SK-N-SH (cell line): ENCODE measurements at regions not wholly inside any gene's neighbourhood (a gene's known extent, or its start where the extent isn't known, plus 50 kb on each side); places are given as distances from the start of the nearest gene placed in this dataset.

Source experiments
- CTCF ChIA-PET: fragments of 300-600, 350-600 bp; formaldehyde crosslinking; extraction: SDS; loops from one replicate; lab custom pipeline; 2021; lab: Yijun Ruan, JAX
- POLR2A ChIA-PET: fragments of 350-600 bp; sonication (Branson Sonifier 250); formaldehyde crosslinking; extraction: SDS; loops from one replicate; lab custom pipeline; 2020; ENCODE audit warnings: antibody characterized with exemption, inconsistent platforms; lab: Yijun Ruan, JAX
- DNase-seq: peaks from one replicate; pipeline ENCODE4 v3.0.0; 2012
- H2AFZ ChIP-seq: fragments of 200-600 bp; sonication (generic); 2 replicates; pipeline ENCODE4 v1.8.1; 2016; ENCODE audit warnings: antibody characterized with exemption, mild to moderate bottlenecking, low read depth
- H3F3A ChIP-seq: fragments of 200-600 bp; sonication (generic); replicated peaks from 2 replicates; pipeline ENCODE3; 2016; ENCODE audit warnings: antibody characterized with exemption, mild to moderate bottlenecking; ENCODE audit not compliant: insufficient read depth
- H3K27ac ChIP-seq, 2 experiments: fragments of 200-500 bp in 1 of 2; fragments of 200-600 bp in 1 of 2; sonication (Bioruptor generic) in 1 of 2; sonication (generic), shearing (Covaris generic) in 1 of 2; 2 replicates each; pipeline versions ENCODE4 v1.5.1 to v1.6.1; 2014 to 2016; ENCODE audit warnings: low read depth in 2 of 2, inconsistent platforms in 1 of 2, low read length in 1 of 2, mild to moderate bottlenecking in 1 of 2, mixed read lengths in 1 of 2
- H3K27me3 ChIP-seq: fragments of 200-600 bp; sonication (generic), shearing (Covaris generic); 2 replicates; pipeline ENCODE4 v1.6.1; 2016; ENCODE audit warnings: mixed run types; ENCODE audit not compliant: insufficient read depth
- H3K36me3 ChIP-seq, 2 experiments: fragments of 200-500 bp in 1 of 2; fragments of 200-600 bp in 1 of 2; sonication (Bioruptor generic) in 1 of 2; sonication (generic) in 1 of 2; replicated peaks in 1 of 2; 2 replicates each; pipeline versions ENCODE3 to v1.5.1; 2014 to 2016; ENCODE audit warnings: low read length in 1 of 2, mild to moderate bottlenecking in 1 of 2; ENCODE audit not compliant: insufficient read depth in 2 of 2, control insufficient read depth in 1 of 2
- H3K4me1 ChIP-seq, 2 experiments: fragments of 200-500 bp in 1 of 2; fragments of 200-600 bp in 1 of 2; sonication (Bioruptor generic) in 1 of 2; sonication (generic), shearing (Covaris generic) in 1 of 2; 2 replicates each; pipeline versions ENCODE4 v1.5.1 to v1.6.1; 2014 to 2016; ENCODE audit warnings: low read depth in 1 of 2, low read length in 1 of 2, mixed run types in 1 of 2; ENCODE audit not compliant: insufficient read depth in 2 of 2, control insufficient read depth in 1 of 2
- H3K4me2 ChIP-seq: fragments of 200-600 bp; sonication (generic), shearing (Covaris generic); 2 replicates; pipeline ENCODE4 v1.6.1; 2017; ENCODE audit warnings: mixed run types
- H3K4me3 ChIP-seq, 2 experiments: fragments of 200-500 bp in 1 of 2; fragments of 200-600 bp in 1 of 2; sonication (Bioruptor generic) in 1 of 2; sonication (generic), shearing (Covaris generic) in 1 of 2; 2 replicates each; pipeline versions ENCODE4 v1.5.1 to v1.8.1; 2014 to 2016; ENCODE audit warnings: low read depth in 2 of 2, inconsistent platforms in 1 of 2, low read length in 1 of 2, mild to moderate bottlenecking in 1 of 2, mixed read lengths in 1 of 2, moderate library complexity in 1 of 2
- H3K79me2 ChIP-seq: fragments of 200-600 bp; sonication (generic); 2 replicates; pipeline ENCODE4 v1.8.1; 2017; ENCODE audit warnings: mild to moderate bottlenecking; ENCODE audit not compliant: insufficient read depth
- H3K9ac ChIP-seq: fragments of 200-600 bp; sonication (generic); 2 replicates; pipeline ENCODE4 v1.6.1; 2017; ENCODE audit warnings: mixed run types
- H3K9me2 ChIP-seq: fragments of 200-600 bp; sonication (generic); 2 replicates; pipeline ENCODE4 v1.6.1; 2017; ENCODE audit warnings: mixed run types
- H3K9me3 ChIP-seq: fragments of 200-600 bp; sonication (generic); 2 replicates; pipeline ENCODE4 v1.6.1; 2017; ENCODE audit warnings: mixed run types, mild to moderate bottlenecking, moderate library complexity
- H4K20me1 ChIP-seq: fragments of 200-600 bp; sonication (generic); 2 replicates; pipeline ENCODE4 v1.6.1; 2017; ENCODE audit warnings: mild to moderate bottlenecking, mixed run types; ENCODE audit not compliant: insufficient read depth
- ELF1 ChIP-seq: IDR thresholded peaks from 2 replicates; pipeline ENCODE4 v1.4.0; 2012
- EP300 ChIP-seq, 2 experiments: IDR thresholded peaks; 2 replicates each; pipeline versions ENCODE4 v1.4.0 to v1.6.1; 2012; ENCODE audit warnings: borderline replicate concordance in 1 of 2, low read depth in 1 of 2, low read length in 1 of 2
- EZH2phosphoT487 ChIP-seq: fragments of 200-600 bp; sonication (generic); IDR thresholded peaks from 2 replicates; pipeline ENCODE4 v1.6.1; 2017; ENCODE audit warnings: low read depth, mixed run types, mild to moderate bottlenecking, antibody characterized with exemption, moderate library complexity, borderline replicate concordance
- FOXJ3 ChIP-seq: sonication (generic); formaldehyde crosslinking; IDR thresholded peaks from 2 replicates; pipeline ENCODE4 v1.5.1; 2020; ENCODE audit warnings: mild to moderate bottlenecking, missing genetic modification reagents
- GABPA ChIP-seq: IDR thresholded peaks from 2 replicates; pipeline ENCODE4 v1.4.0; 2012; ENCODE audit warnings: low read depth, mild to moderate bottlenecking
- MEF2A ChIP-seq: IDR thresholded peaks from 2 replicates; pipeline ENCODE4 v1.4.0; 2012; ENCODE audit warnings: low read depth, borderline replicate concordance
- NFIC ChIP-seq: IDR thresholded peaks from 2 replicates; pipeline ENCODE4 v1.4.0; 2012; ENCODE audit warnings: borderline replicate concordance
- NRF1 ChIP-seq: IDR thresholded peaks from 2 replicates; pipeline ENCODE4 v1.6.1; 2012; ENCODE audit warnings: low read depth, mild to moderate bottlenecking, low read length
- POLR2AphosphoS5 ChIP-seq: IDR thresholded peaks from 2 replicates; pipeline ENCODE4 v1.6.1; 2012; ENCODE audit warnings: low read depth, low read length
- RAD21 ChIP-seq: IDR thresholded peaks from 2 replicates; pipeline ENCODE4 v1.6.1; 2012; ENCODE audit warnings: mild to moderate bottlenecking, low read length
- RCOR1 ChIP-seq: fragments of 150-350 bp; IDR thresholded peaks from 2 replicates; pipeline ENCODE4 v1.6.1; 2017; ENCODE audit warnings: antibody characterized with exemption, low read length
- RFX5 ChIP-seq: IDR thresholded peaks from 2 replicates; pipeline ENCODE4 v1.6.1; 2012; ENCODE audit warnings: mild to moderate bottlenecking, improper control_type of control experiment, low read length
- RXRA ChIP-seq: IDR thresholded peaks from 2 replicates; pipeline ENCODE4 v1.4.0; 2012; ENCODE audit warnings: low read depth, mild to moderate bottlenecking, borderline replicate concordance
- SIN3A ChIP-seq: IDR thresholded peaks from 2 replicates; pipeline ENCODE4 v1.6.1; 2012; ENCODE audit warnings: low read depth, mild to moderate bottlenecking, low read length, moderate library complexity, borderline replicate concordance
- SMC3 ChIP-seq: IDR thresholded peaks from 2 replicates; pipeline ENCODE4 v1.6.1; 2012; ENCODE audit warnings: low read depth, low read length, improper control_type of control experiment
- TAF1 ChIP-seq: IDR thresholded peaks from 2 replicates; pipeline ENCODE4 v1.6.1; 2012; ENCODE audit warnings: low read depth, mild to moderate bottlenecking, low read length, moderate library complexity, borderline replicate concordance
- TEAD4 ChIP-seq: IDR thresholded peaks from 2 replicates; pipeline ENCODE4 v1.4.0; 2012; ENCODE audit warnings: mild to moderate bottlenecking, borderline replicate concordance; ENCODE audit not compliant: insufficient read depth
- WGBS: methylation state at CpG from one replicate; pipeline ENCODE4 v1.1.6; 2017; ENCODE audit warnings: low lambda C conversion rate; 5-methylcytosine and 5-hydroxymethylcytosine counted together
- TF ChIP-seq, protein P1 (sequence below): fragments of 150-350 bp; IDR thresholded peaks from 2 replicates; pipeline ENCODE4 v1.6.1; 2017; ENCODE audit warnings: antibody characterized with exemption, low read length, low read depth, borderline replicate concordance
- TF ChIP-seq, protein P2 (sequence below): IDR thresholded peaks from 2 replicates; pipeline ENCODE4; 2012
- TF ChIP-seq, protein P3 (sequence below): IDR thresholded peaks from 2 replicates; pipeline ENCODE4 v1.4.0; 2012; ENCODE audit warnings: low read depth

DNA sequence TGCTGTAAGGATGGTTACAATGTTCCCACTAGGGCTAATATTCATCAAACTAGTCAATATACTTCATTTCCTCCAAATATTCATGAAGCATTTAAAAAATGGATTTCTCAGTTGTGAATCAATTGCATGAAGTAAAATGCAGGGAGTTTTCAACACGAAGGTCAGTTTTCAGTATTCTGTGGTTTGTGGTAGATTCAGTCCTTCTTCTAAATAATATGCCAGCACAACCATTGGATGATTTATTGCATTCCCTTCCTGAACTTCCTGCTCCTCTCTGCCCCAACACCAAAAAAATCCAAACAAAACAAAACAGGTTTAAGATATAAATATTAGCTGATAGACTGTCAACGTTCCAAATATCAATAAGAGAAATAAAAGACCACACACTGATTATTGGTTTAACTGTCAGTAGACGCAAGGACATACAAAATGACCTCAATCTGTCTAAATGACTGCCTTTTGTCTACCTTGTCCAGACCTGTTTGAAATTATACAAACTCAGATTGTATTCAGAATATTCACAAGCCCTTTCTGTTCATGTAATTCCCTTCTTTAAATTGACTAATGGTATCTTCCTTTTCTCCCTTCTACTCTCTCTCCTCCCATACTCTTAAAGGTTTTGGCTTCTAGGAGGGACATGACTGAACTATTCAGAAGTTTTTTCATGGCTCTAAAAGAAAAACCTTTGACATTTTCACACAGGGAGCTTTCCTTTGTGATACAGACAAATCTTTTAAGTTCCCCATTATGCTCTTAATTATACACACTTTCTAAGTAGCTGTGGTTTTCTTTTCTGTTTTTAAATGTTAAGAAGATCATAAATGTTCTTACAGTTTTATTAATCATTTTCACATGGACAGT lies 92.6 kb upstream of the STT3B start:
- no peak overlapping the region for H3K4me2 ChIP-seq
- H3K36me3 ChIP-seq, result no peaks in the 10 kb centered on the region
- POLR2A ChIA-PET, result no interaction called here
- H3K4me3 ChIP-seq, result no peak overlapping the region
- no peaks in the 10 kb centered on the region for H3K9me3 ChIP-seq
- H4K20me1 ChIP-seq, result no peaks in the 10 kb centered on the region
- H3K4me1 ChIP-seq, result peaks cover 0 to 7% of the 10 kb centered on the region in 2 experiments; a peak in 1 of 4 replicates
- CTCF ChIA-PET, result interaction anchor here (1.5 kb wide), 1 partner anchor 13 kb away, joined by 4 read pairs; no protein-coding TSS in a partner anchor
- H3F3A ChIP-seq, result no peaks in the 10 kb centered on the region
- no peak overlapping the region for H2AFZ ChIP-seq
- TF ChIP-seq ELF1 (no peak), RCOR1 (no peak), NFIC (no peak), POLR2AphosphoS5 (no peak), SMC3 (no peak), NRF1 (no peak), GABPA (no peak), EZH2phosphoT487 (no peak), EP300 (IDR thresholded peaks at IDR 0.05; ENCODE audit: borderline replicate concordance in 1 of 2, low read depth in 1 of 2, low read length in 1 of 2) (no peak), FOXJ3 (CRISPR knock-in tag) (no peak)
- TF ChIP-seq, protein P1, sequence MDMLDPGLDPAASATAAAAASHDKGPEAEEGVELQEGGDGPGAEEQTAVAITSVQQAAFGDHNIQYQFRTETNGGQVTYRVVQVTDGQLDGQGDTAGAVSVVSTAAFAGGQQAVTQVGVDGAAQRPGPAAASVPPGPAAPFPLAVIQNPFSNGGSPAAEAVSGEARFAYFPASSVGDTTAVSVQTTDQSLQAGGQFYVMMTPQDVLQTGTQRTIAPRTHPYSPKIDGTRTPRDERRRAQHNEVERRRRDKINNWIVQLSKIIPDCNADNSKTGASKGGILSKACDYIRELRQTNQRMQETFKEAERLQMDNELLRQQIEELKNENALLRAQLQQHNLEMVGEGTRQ, result no peak
- TF ChIP-seq, protein P2, sequence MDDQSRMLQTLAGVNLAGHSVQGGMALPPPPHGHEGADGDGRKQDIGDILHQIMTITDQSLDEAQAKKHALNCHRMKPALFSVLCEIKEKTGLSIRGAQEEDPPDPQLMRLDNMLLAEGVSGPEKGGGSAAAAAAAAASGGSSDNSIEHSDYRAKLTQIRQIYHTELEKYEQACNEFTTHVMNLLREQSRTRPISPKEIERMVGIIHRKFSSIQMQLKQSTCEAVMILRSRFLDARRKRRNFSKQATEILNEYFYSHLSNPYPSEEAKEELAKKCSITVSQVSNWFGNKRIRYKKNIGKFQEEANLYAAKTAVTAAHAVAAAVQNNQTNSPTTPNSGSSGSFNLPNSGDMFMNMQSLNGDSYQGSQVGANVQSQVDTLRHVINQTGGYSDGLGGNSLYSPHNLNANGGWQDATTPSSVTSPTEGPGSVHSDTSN, result no peak
- TF ChIP-seq, all 33 proteins: peak for 0
- Histone ChIP-seq H3K27me3 (no peaks in the 10 kb centered on the region), H3K27ac (no peak overlapping the region), H3K9me2 (no peaks in the 10 kb centered on the region), H3K9ac (no peak overlapping the region), H3K79me2 (no peaks in the 10 kb centered on the region)
- no peak for DNase-seq
- WGBS, result 27% methylated on average over 3 of the region's 3 CpGs

DNA sequence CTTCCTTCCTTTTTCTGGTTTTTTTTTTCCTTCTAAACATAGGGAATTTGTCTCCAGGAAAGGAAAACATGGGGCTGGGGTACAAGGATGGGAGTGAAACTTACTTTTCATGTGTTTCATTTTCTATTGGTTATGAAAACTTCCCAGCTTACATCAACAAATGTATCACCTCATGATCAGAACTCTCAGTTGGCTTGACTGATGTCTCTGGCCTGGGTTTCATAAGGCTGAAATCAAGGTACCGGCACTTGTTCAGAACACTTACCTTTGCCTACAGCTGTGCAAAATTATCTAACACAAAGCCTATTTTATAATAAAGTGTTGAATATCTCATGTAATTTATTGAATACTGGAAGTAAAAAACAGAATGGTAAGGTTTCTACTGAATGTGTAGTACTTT lies 91.8 kb upstream of the STT3B start:
- H3K9ac ChIP-seq, result no peak overlapping the region
- ChIA-PET CTCF (no interaction called here), POLR2A (no interaction called here)
- H3K27me3 ChIP-seq, result no peaks in the 10 kb centered on the region
- no peak for DNase-seq
- H3K36me3 ChIP-seq, result no peaks in the 10 kb centered on the region
- H3K9me2 ChIP-seq, result no peaks in the 10 kb centered on the region
- H3K79me2 ChIP-seq, result no peaks in the 10 kb centered on the region
- peaks cover 0 to 7% of the 10 kb centered on the region in 2 experiments; a peak in 1 of 4 replicates for H3K4me1 ChIP-seq
- H3K27ac ChIP-seq, result no peak overlapping the region
- no peak overlapping the region for H3K4me3 ChIP-seq
- no peaks in the 10 kb centered on the region for H4K20me1 ChIP-seq
- WGBS, result 75% methylated on average over 1 of the region's 1 CpG
- H3K9me3 ChIP-seq, result no peaks in the 10 kb centered on the region
- TF ChIP-seq NRF1, result no peak
- TF ChIP-seq RXRA, result no peak
- TF ChIP-seq EP300 (IDR thresholded peaks at IDR 0.05; ENCODE audit: borderline replicate concordance in 1 of 2, low read depth in 1 of 2, low read length in 1 of 2), result no peak
- TF ChIP-seq, protein P1, result no peak
- TF ChIP-seq, protein P3, sequence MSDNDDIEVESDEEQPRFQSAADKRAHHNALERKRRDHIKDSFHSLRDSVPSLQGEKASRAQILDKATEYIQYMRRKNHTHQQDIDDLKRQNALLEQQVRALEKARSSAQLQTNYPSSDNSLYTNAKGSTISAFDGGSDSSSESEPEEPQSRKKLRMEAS, result no peak
- TF ChIP-seq TEAD4, result no peak
- TF ChIP-seq EZH2phosphoT487, result no peak
- no peak for TF ChIP-seq RCOR1
- no peak for TF ChIP-seq FOXJ3 (CRISPR knock-in tag)
- no peak for TF ChIP-seq MEF2A
- no peak for TF ChIP-seq POLR2AphosphoS5
- no peak for TF ChIP-seq SIN3A
- TF ChIP-seq NFIC, result no peak
- TF ChIP-seq TAF1, result no peak
- no peak for TF ChIP-seq RAD21
- TF ChIP-seq RFX5, result no peak
- no peak overlapping the region for H2AFZ ChIP-seq
- no peak overlapping the region for H3K4me2 ChIP-seq
- no peaks in the 10 kb centered on the region for H3F3A ChIP-seq
